Neural crest cell (in vitro differentiated cells): ENCODE measurements at regions not wholly inside any gene's neighbourhood (a gene's known extent, or its start where the extent isn't known, plus 50 kb on each side); places are given as distances from the start of the nearest gene placed in this dataset.

Experiments used
- DNase-seq: peaks from one replicate; pipeline ENCODE4 v3.0.0; 2021; ENCODE audit warnings: low read depth, mixed read lengths, low spot score
- H3K27ac Mint-ChIP-seq: one replicate; pipeline ENCODE4 v1.8.0; 2021; ENCODE audit warnings: mild to moderate bottlenecking, mixed read lengths; ENCODE audit not compliant: unreplicated experiment
- H3K27me3 Mint-ChIP-seq: 2 replicates; pipeline ENCODE4 v1.8.0; 2021; ENCODE audit warnings: low read depth, mild to moderate bottlenecking, mixed read lengths
- H3K36me3 Mint-ChIP-seq: 2 replicates; pipeline ENCODE4 v1.8.0; 2021; ENCODE audit warnings: low read depth, mild to moderate bottlenecking, mixed read lengths
- H3K4me1 Mint-ChIP-seq: 2 replicates; pipeline ENCODE4 v1.8.0; 2021; ENCODE audit warnings: mixed read lengths
- H3K4me3 Mint-ChIP-seq: one replicate; pipeline ENCODE4 v1.8.0; 2021; ENCODE audit warnings: mild to moderate bottlenecking, mixed read lengths
- H3K9me3 Mint-ChIP-seq: 2 replicates; pipeline ENCODE4 v1.8.0; 2021; ENCODE audit warnings: mixed read lengths
- TF ChIP-seq, protein P1 (sequence below): fragments of 200-600 bp; sonication (generic); conservative IDR thresholded peaks from 2 replicates; pipeline ENCODE4 v1.5.0; 2021; ENCODE audit warnings: antibody characterized with exemption, mild to moderate bottlenecking

GRCh38 chr15:62792986-62793751 lies 249.4 kb upstream of the TPM1 start:
- H3K27ac Mint-ChIP-seq: no peak overlapping the region
- H3K4me3 Mint-ChIP-seq: no peak overlapping the region
- H3K27me3 Mint-ChIP-seq: no peaks in the 10 kb centered on the region
- H3K4me1 Mint-ChIP-seq: peaks cover 6% of the 10 kb centered on the region
- DNase-seq: no peak
- H3K9me3 Mint-ChIP-seq: no peaks in the 10 kb centered on the region
- H3K36me3 Mint-ChIP-seq: no peaks in the 10 kb centered on the region
- TF ChIP-seq, protein P1, sequence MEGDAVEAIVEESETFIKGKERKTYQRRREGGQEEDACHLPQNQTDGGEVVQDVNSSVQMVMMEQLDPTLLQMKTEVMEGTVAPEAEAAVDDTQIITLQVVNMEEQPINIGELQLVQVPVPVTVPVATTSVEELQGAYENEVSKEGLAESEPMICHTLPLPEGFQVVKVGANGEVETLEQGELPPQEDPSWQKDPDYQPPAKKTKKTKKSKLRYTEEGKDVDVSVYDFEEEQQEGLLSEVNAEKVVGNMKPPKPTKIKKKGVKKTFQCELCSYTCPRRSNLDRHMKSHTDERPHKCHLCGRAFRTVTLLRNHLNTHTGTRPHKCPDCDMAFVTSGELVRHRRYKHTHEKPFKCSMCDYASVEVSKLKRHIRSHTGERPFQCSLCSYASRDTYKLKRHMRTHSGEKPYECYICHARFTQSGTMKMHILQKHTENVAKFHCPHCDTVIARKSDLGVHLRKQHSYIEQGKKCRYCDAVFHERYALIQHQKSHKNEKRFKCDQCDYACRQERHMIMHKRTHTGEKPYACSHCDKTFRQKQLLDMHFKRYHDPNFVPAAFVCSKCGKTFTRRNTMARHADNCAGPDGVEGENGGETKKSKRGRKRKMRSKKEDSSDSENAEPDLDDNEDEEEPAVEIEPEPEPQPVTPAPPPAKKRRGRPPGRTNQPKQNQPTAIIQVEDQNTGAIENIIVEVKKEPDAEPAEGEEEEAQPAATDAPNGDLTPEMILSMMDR: no peak

DNA sequence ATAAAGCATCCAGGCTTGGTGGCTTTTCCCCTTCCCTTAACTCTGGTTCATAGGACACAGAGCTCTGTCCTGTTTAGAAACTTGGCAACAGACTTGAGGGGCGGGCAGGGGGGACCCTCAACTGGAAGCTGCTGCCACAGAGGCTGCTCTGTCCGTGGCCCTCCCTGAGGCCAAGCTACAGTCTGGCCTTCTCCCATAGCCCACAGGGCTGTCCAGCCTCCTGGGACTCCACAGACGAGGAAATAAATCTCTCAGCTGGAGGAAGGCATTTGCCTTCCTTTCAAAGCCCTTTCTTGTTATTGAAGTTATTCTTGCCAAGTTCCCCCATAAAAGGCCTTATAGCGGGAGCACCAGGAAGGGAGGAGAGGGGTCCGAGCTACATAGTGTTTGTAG lies 248.8 kb upstream of the TPM1 start:
- TF ChIP-seq, protein P1: no peak
- no peaks in the 10 kb centered on the region for H3K36me3 Mint-ChIP-seq

DNA sequence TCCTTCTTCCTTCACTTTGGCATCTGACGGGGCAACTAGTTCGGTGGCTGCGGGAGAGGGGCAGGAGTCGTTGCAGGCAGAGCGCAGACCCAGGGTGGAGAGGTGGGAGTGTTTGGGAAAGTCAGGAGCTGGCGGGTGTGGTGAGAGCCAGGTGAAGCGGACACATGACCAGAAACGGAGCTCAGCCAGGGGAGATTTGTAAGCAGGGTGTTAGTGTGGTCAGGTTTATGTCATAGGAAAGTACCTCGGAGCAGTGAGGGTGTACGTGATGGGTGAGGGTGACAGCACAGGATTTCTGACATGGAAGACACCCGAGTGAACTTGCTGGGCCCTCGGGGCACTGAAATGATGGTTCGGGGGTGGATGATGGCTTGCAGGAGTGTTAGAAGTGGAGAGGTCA lies 247.4 kb upstream of the TPM1 start:
- H3K9me3 Mint-ChIP-seq: no peaks in the 10 kb centered on the region
- peaks cover 6% of the 10 kb centered on the region for H3K4me1 Mint-ChIP-seq
- no peaks in the 10 kb centered on the region for H3K27me3 Mint-ChIP-seq
- TF ChIP-seq, protein P1: no peak
- DNase-seq: no peak
- H3K27ac Mint-ChIP-seq: no peak overlapping the region
- H3K4me3 Mint-ChIP-seq: no peak overlapping the region
- no peaks in the 10 kb centered on the region for H3K36me3 Mint-ChIP-seq

More for the DNA sequence above, 248.8 kb upstream of the TPM1 start:
- Mint-ChIP-seq H3K9me3 (no peaks in the 10 kb centered on the region), H3K27ac (no peak overlapping the region), H3K27me3 (no peaks in the 10 kb centered on the region), H3K4me1 (peaks cover 6% of the 10 kb centered on the region), H3K4me3 (no peak overlapping the region)
- DNase-seq: no peak

GRCh38 chr15:62795700-62796695 lies 246.5 kb upstream of the TPM1 start:
- Mint-ChIP-seq H3K4me3 (no peak overlapping the region), H3K27me3 (no peaks in the 10 kb centered on the region), H3K27ac (no peak overlapping the region), H3K4me1 (peaks cover 6% of the 10 kb centered on the region), H3K9me3 (no peaks in the 10 kb centered on the region), H3K36me3 (no peaks in the 10 kb centered on the region)
- DNase-seq: no peak
- TF ChIP-seq, protein P1: no peak

GRCh38 chr15:62797171-62797570 lies 245.4 kb upstream of the TPM1 start:
- no peak for DNase-seq
- no peak overlapping the region for H3K27ac Mint-ChIP-seq
- H3K4me3 Mint-ChIP-seq: no peak overlapping the region
- peaks cover 9% of the 10 kb centered on the region for H3K4me1 Mint-ChIP-seq
- TF ChIP-seq, protein P1: no peak
- no peaks in the 10 kb centered on the region for H3K9me3 Mint-ChIP-seq
- no peaks in the 10 kb centered on the region for H3K36me3 Mint-ChIP-seq
- no peaks in the 10 kb centered on the region for H3K27me3 Mint-ChIP-seq
